GM19035 (cell line): ENCODE measurements at regions not wholly inside any gene's neighbourhood (a gene's known extent, or its start where the extent isn't known, plus 50 kb on each side); places are given as distances from the start of the nearest gene placed in this dataset.

Experiments used
- ATAC-seq: cut with Tn5 transposase; IDR thresholded peaks from one replicate; pipeline ENCODE4 v1.9.1; 2021; ENCODE audit not compliant: unreplicated experiment

GRCh38 chr3:164604687-164605086 lies 473.6 kb downstream of the SI start:
- ATAC-seq, result no peak

GRCh38 chr3:164577667-164578210 lies 500.6 kb downstream of the SI start:
- ATAC-seq, result no peak

GRCh38 chr3:164572436-164572835 lies 505.9 kb downstream of the SI start:
- no peak for ATAC-seq

GRCh38 chr3:164550857-164551256 lies 527.4 kb downstream of the SI start:
- ATAC-seq, result no peak

GRCh38 chr3:164539215-164539614 lies 539.1 kb downstream of the SI start:
- no peak for ATAC-seq

- ATAC-seq, result no peak
These were observed 540.8 kb downstream of the SI start for GRCh38 chr3:164537485-164537884.

- no peak for ATAC-seq
These were observed 545.0 kb downstream of the SI start for GRCh38 chr3:164533275-164533674.

- no peak for ATAC-seq
These were observed 552.0 kb downstream of the SI start for GRCh38 chr3:164526250-164526649.

GRCh38 chr3:164524201-164524600 lies 554.1 kb downstream of the SI start:
- ATAC-seq, result no peak

- ATAC-seq, result no peak
These were observed 556.1 kb downstream of the SI start for GRCh38 chr3:164522073-164522763.

GRCh38 chr3:164521644-164522043 lies 556.7 kb downstream of the SI start:
- ATAC-seq, result no peak

GRCh38 chr3:164521139-164521538 lies 557.2 kb downstream of the SI start:
- no peak for ATAC-seq

GRCh38 chr3:164515256-164515655 lies 563.0 kb downstream of the SI start:
- ATAC-seq, result no peak

GRCh38 chr3:164514576-164514975 lies 563.7 kb downstream of the SI start:
- no peak for ATAC-seq

GRCh38 chr3:164507886-164508285 lies 570.4 kb downstream of the SI start:
- no peak for ATAC-seq

- ATAC-seq, result no peak
These were observed 579.4 kb downstream of the SI start for GRCh38 chr3:164498917-164499316.

GRCh38 chr3:164488893-164489292 lies 589.4 kb downstream of the SI start:
- no peak for ATAC-seq

GRCh38 chr3:164486150-164486549 lies 592.1 kb downstream of the SI start:
- no peak for ATAC-seq

- ATAC-seq, result no peak
These were observed 598.3 kb downstream of the SI start for GRCh38 chr3:164479978-164480377.

- ATAC-seq, result no peak
These were observed 598.9 kb downstream of the SI start for GRCh38 chr3:164479406-164479805.

GRCh38 chr3:164478323-164478722 lies 600.0 kb downstream of the SI start:
- ATAC-seq, result no peak

- ATAC-seq, result no peak
These were observed 600.9 kb downstream of the SI start for GRCh38 chr3:164477403-164477802.

GRCh38 chr3:164476631-164477030 lies 601.7 kb downstream of the SI start:
- ATAC-seq, result no peak
